ENCODE measurements at regions not wholly inside any gene's neighbourhood (a gene's known extent, or its start where the extent isn't known, plus 50 kb on each side); places are given as distances from the start of the nearest gene placed in this dataset.

- no peak for DNase-seq
Observed at GRCh38 chr1:30607723-30608122, 115.7 kb downstream of the MATN1 start.

GRCh38 chr1:30606166-30606565, 117.2 kb downstream of the MATN1 start:
- DNase-seq, result no peak

GRCh38 chr1:30605441-30605920, 117.9 kb downstream of the MATN1 start:
- DNase-seq, result no peak

GRCh38 chr1:30604801-30605440, 118.5 kb downstream of the MATN1 start:
- DNase-seq, result no peak

DNA sequence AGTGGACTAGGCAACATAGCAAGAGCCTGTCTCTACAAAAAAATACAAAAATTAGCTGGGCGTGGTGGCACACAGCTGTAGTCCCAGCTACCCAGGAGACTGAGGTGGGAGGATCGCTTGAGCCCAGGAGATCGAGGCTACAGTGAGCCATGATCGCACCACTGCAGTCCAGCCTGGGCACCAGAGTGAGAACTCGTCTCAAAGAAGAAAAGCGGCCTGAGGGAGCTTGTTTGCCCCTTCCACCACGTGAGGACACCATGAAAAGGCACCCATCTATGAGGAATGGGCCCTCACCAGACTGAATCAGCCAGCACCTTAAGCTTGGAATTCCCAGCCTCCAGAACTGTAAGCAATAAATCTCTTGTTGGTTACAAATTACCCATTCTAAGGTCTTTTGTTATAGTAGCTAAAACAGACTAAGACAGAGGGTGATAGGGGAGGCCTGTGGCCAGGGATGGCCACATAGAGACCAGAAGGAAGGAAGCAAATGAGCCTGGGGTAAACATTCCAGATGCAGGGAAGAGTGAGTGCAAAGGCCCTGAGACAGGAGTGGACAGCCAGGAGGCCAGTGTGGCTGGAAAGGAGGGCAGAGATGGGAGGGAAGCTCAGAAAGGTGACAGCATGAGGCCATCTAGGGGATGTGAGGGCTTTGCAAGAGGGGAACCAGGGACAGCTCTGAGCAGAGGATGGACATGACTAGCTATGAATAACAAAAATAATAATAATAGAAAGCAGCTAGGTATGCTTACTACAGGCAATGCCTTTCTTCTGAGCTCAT, 120.1 kb downstream of the MATN1 start:
- DNase-seq, result no peak

GRCh38 chr1:30601316-30602085, 121.9 kb downstream of the MATN1 start:
- DNase-seq, result no peak

- no peak for DNase-seq
Observed at GRCh38 chr1:30600706-30601105, 122.7 kb downstream of the MATN1 start.

DNA sequence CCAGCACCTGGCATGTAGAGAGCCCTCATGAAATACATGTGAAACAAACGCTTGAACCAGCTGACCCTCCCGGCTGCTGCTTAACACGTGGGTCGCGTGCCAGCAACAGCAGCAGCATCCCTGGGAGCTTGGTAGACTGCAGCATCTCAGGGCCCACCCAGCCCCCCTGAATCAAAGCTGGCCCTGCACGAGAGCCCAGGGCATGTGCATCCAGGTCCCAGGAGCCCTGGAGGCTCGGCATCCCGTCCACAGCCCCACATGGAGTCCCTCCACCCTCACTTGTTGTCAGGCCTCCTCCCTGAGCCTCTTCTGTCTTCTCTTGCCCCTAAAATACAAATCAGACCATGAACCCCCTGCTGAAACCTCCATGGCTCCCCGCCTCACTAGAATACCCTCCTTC, 123.1 kb downstream of the MATN1 start:
- DNase-seq, result peak in 1 of 3 experiments; percentile 38

GRCh38 chr1:30599721-30600120, 123.7 kb downstream of the MATN1 start:
- DNase-seq, result no peak

GRCh38 chr1:30598571-30599114, 124.7 kb downstream of the MATN1 start:
- DNase-seq, result no peak

GRCh38 chr1:30597711-30598110, 125.7 kb downstream of the MATN1 start:
- DNase-seq, result no peak

- DNase-seq, result no peak
Observed at GRCh38 chr1:30596891-30597290, 126.5 kb downstream of the MATN1 start.

- no peak for DNase-seq
Observed at GRCh38 chr1:30596470-30596869, 126.9 kb downstream of the MATN1 start.

DNA sequence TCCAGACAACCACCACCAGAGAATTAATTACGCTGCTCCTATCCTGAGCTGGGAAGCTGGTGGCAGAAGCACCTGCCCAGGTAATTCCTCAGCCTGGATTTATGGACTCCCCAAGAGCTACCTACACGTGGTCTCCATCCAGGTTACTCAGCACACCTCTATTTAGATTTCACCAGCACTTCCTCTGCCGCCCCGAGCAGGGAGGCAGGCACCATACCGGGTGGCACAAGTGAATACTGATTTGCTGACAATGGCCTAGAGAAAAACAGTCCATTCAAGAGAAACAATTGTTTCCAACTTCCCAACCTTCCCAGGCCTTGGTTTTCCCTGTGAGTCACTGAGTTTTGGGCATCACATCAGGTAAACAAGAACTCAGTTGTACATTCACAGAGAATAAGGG, 134.3 kb downstream of the MATN1 start:
- DNase-seq, result no peak

- DNase-seq, result no peak
Observed at GRCh38 chr1:30588311-30589073, 134.9 kb downstream of the MATN1 start.

DNA sequence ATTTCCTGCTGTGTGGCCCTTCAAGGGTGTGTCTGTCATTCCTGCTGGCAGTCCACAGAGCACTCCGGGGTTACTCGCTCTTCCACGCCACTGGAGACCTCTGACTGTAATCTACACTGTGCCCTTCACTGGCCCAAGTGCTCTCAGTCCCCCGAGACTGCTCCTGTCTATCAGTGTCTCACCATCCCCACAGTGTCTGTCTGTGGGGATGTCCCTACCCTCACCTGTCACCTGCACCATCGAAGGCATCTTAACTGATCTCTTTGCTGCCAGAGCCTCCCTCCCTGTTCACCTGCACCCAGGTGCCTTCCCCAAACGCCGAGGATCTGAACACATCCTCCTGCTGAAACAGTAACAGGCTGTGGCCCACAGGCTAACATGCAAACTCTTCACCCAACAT, 136.7 kb downstream of the MATN1 start:
- DNase-seq, result no peak

GRCh38 chr1:30579580-30579979, 143.8 kb downstream of the MATN1 start:
- DNase-seq, result no peak

DNA sequence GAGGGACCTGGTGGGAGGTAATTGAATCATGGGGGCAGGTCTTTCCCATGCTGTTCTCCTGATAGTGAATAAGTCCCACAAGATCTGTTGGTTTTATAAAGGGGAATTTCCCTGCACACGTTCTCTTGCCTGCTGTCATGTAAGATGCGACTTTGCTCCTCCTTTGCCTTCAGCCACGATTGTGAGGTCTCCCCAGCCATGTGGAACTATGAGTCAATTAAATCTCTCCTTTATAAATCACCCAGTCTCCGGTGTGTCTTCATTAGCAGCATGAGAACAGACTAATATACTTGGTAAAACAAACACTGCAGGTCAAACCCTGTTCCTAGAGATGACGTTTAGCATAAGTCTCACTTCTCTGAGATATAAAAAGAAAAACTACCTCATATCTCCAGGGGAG, 148.3 kb downstream of the MATN1 start:
- no peak for DNase-seq

DNA sequence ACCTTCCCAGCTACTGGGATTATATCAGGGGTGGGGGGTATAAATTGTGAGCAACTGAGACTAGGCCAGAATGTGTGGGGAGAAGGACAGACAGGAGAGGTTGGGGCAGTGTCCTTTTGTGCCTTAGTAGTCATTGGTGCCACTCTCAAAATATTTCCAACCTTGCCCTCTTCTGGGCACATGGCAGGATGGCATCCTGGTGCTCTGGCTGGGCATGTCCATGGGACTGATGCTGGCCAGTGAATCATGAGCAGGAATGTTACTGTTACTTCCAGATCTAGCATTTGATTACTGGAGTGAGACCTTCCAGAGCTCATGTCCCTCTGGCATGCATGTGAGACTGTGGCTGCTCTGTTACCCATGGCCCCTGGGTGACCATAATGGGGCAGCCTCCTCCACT, 151.2 kb downstream of the MATN1 start:
- no peak for DNase-seq

DNA sequence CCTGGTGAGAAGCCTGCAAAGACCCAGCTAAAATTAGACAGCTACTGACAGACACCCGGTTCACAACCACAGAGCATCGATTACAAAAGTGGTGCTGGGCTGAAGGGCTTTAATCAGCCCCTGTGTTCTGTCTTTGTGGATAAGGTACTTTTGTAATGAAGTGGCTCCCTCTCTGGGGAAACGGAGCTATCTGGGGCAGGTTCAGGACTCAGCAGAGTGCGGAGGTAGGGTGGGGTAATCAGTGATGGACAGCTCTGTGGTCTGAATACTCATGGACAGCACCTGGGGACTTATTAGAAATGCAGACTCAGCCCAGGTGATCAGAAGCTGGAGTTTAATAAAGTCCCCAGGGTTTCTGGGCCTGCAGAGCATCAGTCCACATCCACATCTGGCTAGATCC, 152.0 kb downstream of the MATN1 start:
- DNase-seq, result no peak

GRCh38 chr1:30569384-30569783, 154.0 kb downstream of the MATN1 start:
- no peak for DNase-seq

GRCh38 chr1:30562559-30562958, 160.8 kb downstream of the MATN1 start:
- DNase-seq, result no peak

DNA sequence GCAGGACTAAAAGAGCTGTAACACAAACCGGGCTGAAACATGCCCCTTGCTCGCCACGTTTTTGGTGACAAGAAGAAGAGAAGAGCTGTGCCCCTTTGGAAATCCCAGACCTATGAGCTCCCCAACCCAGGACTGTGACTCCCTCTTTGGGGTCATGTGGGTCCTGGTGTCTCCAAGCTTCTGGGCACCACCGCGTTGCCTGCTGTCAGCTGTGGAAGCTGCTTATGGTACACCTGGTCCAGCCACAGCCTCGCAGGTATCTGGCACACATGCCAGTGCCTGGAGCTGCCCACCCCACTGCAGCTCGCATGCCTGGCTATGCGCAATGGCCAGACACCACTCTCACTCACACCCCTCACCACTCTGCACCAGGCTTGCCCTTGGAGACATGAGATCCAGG, 171.8 kb downstream of the MATN1 start:
- DNase-seq, result no peak

Data from NCI-H1417 (cell line).